SK-N-SH treated with all-trans-retinoic acid at 6 μM for 48 hours (cell line): ENCODE measurements at regions not wholly inside any gene's neighbourhood (a gene's known extent, or its start where the extent isn't known, plus 50 kb on each side); places are given as distances from the start of the nearest gene placed in this dataset.

Experiments
- ZC3H10 ChIP-seq: fragments of 250-450 bp; sonication (Bioruptor Pico); IDR thresholded peaks from 2 replicates; pipeline ENCODE4 v1.5.1; 2021; ENCODE audit warnings: mild to moderate bottlenecking, moderate library complexity
- TF ChIP-seq, protein P1 (sequence below): fragments of 250-450 bp; sonication (Bioruptor Pico); IDR thresholded peaks from 2 replicates; pipeline ENCODE4 v1.8.0; 2020; ENCODE audit warnings: mild to moderate bottlenecking, moderate library complexity, borderline replicate concordance

DNA sequence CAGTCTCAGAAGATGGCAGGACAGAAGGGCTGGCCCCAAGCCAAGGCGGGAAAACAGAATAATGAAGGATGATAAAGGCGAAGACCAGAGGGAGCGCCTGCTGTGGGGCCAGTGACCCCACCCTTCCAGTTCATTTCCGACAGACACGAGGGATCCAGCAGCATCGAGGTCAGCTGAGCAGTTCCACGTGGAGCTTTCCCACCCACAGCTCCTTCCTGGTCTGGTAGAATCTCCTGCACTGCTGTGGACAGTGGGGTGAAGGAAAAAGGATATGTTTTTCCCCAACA lies 265.9 kb upstream of the VLDLR start:
- TF ChIP-seq, protein P1, sequence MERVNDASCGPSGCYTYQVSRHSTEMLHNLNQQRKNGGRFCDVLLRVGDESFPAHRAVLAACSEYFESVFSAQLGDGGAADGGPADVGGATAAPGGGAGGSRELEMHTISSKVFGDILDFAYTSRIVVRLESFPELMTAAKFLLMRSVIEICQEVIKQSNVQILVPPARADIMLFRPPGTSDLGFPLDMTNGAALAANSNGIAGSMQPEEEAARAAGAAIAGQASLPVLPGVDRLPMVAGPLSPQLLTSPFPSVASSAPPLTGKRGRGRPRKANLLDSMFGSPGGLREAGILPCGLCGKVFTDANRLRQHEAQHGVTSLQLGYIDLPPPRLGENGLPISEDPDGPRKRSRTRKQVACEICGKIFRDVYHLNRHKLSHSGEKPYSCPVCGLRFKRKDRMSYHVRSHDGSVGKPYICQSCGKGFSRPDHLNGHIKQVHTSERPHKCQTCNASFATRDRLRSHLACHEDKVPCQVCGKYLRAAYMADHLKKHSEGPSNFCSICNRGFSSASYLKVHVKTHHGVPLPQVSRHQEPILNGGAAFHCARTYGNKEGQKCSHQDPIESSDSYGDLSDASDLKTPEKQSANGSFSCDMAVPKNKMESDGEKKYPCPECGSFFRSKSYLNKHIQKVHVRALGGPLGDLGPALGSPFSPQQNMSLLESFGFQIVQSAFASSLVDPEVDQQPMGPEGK (CRISPR knock-in tag): no peak
- no peak for TF ChIP-seq ZC3H10 (CRISPR knock-in tag)
